HEK293 (cell line): ENCODE measurements at regions not wholly inside any gene's neighbourhood (a gene's known extent, or its start where the extent isn't known, plus 50 kb on each side); places are given as distances from the start of the nearest gene placed in this dataset.

ENCODE experiments used
- CTCF ChIA-PET: fragments of 350-600 bp; formaldehyde crosslinking; extraction: SDS; loops from one replicate; lab custom pipeline; 2021; ENCODE audit warnings: antibody characterized with exemption; lab: Yijun Ruan, JAX
- POLR2A ChIA-PET: fragments of 300-600 bp; formaldehyde crosslinking; extraction: SDS; loops from one replicate; lab custom pipeline; 2020; ENCODE audit warnings: antibody characterized with exemption, inconsistent platforms; lab: Yijun Ruan, JAX
- H3K27ac ChIP-seq: fragments of 200-500 bp; sonication (Bioruptor generic); 2 replicates; pipeline ENCODE4 v1.5.1; 2014; ENCODE audit warnings: low read depth, low read length, control low read depth, inconsistent platforms; ENCODE audit errors: extremely low read depth
- H3K36me3 ChIP-seq, 2 experiments: fragments of 200-500 bp in 1 of 2; sonication (Bioruptor generic) in 1 of 2; 1 replicate in 1 of 2; 2 replicates in 1 of 2; pipeline ENCODE4 v1.5.1; 2014 to 2017; ENCODE audit warnings: inconsistent platforms in 2 of 2, low read length in 2 of 2; ENCODE audit not compliant: control insufficient read depth in 2 of 2, insufficient read depth in 1 of 2
- H3K4me1 ChIP-seq: fragments of 200-500 bp; sonication (Bioruptor generic); 2 replicates; pipeline ENCODE4 v1.5.1; 2014; ENCODE audit warnings: mild to moderate bottlenecking, low read length, inconsistent platforms; ENCODE audit not compliant: control insufficient read depth, insufficient read depth
- H3K4me3 ChIP-seq: 2 replicates; pipeline ENCODE4 v1.5.1; 2011; ENCODE audit warnings: low read depth, mild to moderate bottlenecking, control low read depth, low read length, moderate library complexity
- H3K9me3 ChIP-seq: fragments of 200-500 bp; sonication (Bioruptor generic); 2 replicates; pipeline ENCODE4 v1.5.1; 2014; ENCODE audit warnings: low read depth, low read length, inconsistent platforms; ENCODE audit not compliant: control insufficient read depth, insufficient read depth
- GLIS2 ChIP-seq: fragments of 450-650 bp; formaldehyde crosslinking; IDR thresholded peaks from 2 replicates; pipeline ENCODE4 v1.5.1; 2016; ENCODE audit warnings: missing biosample characterization, missing genetic modification characterization
- OSR2 ChIP-seq: fragments of 450-650 bp; formaldehyde crosslinking; IDR thresholded peaks from 2 replicates; pipeline ENCODE4 v1.5.1; 2016; ENCODE audit warnings: missing biosample characterization, missing genetic modification characterization
- SCRT1 ChIP-seq: fragments of 450-650 bp; formaldehyde crosslinking; IDR thresholded peaks from 2 replicates; pipeline ENCODE4 v1.5.1; 2016; ENCODE audit warnings: missing biosample characterization, missing genetic modification characterization, borderline replicate concordance
- ZBTB7A ChIP-seq: fragments of 450-650 bp; formaldehyde crosslinking; IDR thresholded peaks from 2 replicates; pipeline ENCODE4 v1.5.1; 2016; ENCODE audit warnings: low read depth, missing biosample characterization, missing genetic modification characterization
- ZIC2 ChIP-seq: fragments of 450-650 bp; formaldehyde crosslinking; IDR thresholded peaks from 2 replicates; pipeline ENCODE4 v1.5.1; 2016; ENCODE audit warnings: missing biosample characterization, missing genetic modification characterization
- ZNF175 ChIP-seq: fragments of 450-650 bp; formaldehyde crosslinking; IDR thresholded peaks from 2 replicates; pipeline ENCODE4 v1.5.1; 2016; ENCODE audit warnings: missing biosample characterization, missing genetic modification characterization
- ZNF184 ChIP-seq: fragments of 450-650 bp; IDR thresholded peaks from 2 replicates; pipeline ENCODE4 v1.5.1; 2018; ENCODE audit warnings: missing biosample characterization, mild to moderate bottlenecking, missing genetic modification characterization
- ZNF223 ChIP-seq: fragments of 450-650 bp; formaldehyde crosslinking; IDR thresholded peaks from 2 replicates; pipeline ENCODE4 v1.5.1; 2016; ENCODE audit warnings: missing biosample characterization, missing genetic modification characterization
- ZNF239 ChIP-seq: fragments of 450-650 bp; formaldehyde crosslinking; IDR thresholded peaks from 2 replicates; pipeline ENCODE4 v1.5.1; 2016; ENCODE audit warnings: missing biosample characterization, missing genetic modification characterization
- ZNF248 ChIP-seq: fragments of 450-650 bp; formaldehyde crosslinking; IDR thresholded peaks from 2 replicates; pipeline ENCODE4 v1.5.1; 2017; ENCODE audit warnings: missing biosample characterization, missing genetic modification characterization
- ZNF302 ChIP-seq: fragments of 450-650 bp; formaldehyde crosslinking; IDR thresholded peaks from 2 replicates; pipeline ENCODE4 v1.5.1; 2016; ENCODE audit warnings: missing biosample characterization, missing genetic modification characterization, low read depth
- ZNF335 ChIP-seq: fragments of 450-650 bp; formaldehyde crosslinking; conservative IDR thresholded peaks from 2 replicates; pipeline ENCODE4 v1.5.1; 2016; ENCODE audit warnings: missing biosample characterization, missing genetic modification characterization
- ZNF350 ChIP-seq: fragments of 450-650 bp; formaldehyde crosslinking; IDR thresholded peaks from 2 replicates; pipeline ENCODE4 v1.5.0; 2017; ENCODE audit warnings: missing biosample characterization, mild to moderate bottlenecking, missing genetic modification characterization
- ZNF366 ChIP-seq: fragments of 450-650 bp; formaldehyde crosslinking; conservative IDR thresholded peaks from 2 replicates; pipeline ENCODE4 v1.5.1; 2016; ENCODE audit warnings: missing biosample characterization, missing genetic modification characterization
- ZNF37A ChIP-seq: fragments of 450-650 bp; IDR thresholded peaks from 2 replicates; pipeline ENCODE4 v1.5.1; 2018; ENCODE audit warnings: missing biosample characterization, missing genetic modification characterization
- ZNF394 ChIP-seq: fragments of 450-650 bp; formaldehyde crosslinking; IDR thresholded peaks from 2 replicates; pipeline ENCODE4 v1.5.1; 2016; ENCODE audit warnings: missing biosample characterization, missing genetic modification characterization, mild to moderate bottlenecking, moderate library complexity, borderline replicate concordance
- ZNF433 ChIP-seq: fragments of 450-650 bp; formaldehyde crosslinking; IDR thresholded peaks from 2 replicates; pipeline ENCODE4 v1.5.1; 2016; ENCODE audit warnings: missing biosample characterization, missing genetic modification characterization, low read depth
- ZNF473 ChIP-seq: fragments of 450-650 bp; formaldehyde crosslinking; IDR thresholded peaks from 2 replicates; pipeline ENCODE4 v1.5.1; 2017; ENCODE audit warnings: missing biosample characterization, missing genetic modification characterization
- ZNF530 ChIP-seq: fragments of 450-650 bp; formaldehyde crosslinking; IDR thresholded peaks from 2 replicates; pipeline ENCODE4 v1.5.1; 2016; ENCODE audit warnings: low read depth, missing biosample characterization, missing genetic modification characterization
- ZNF548 ChIP-seq: fragments of 450-650 bp; formaldehyde crosslinking; IDR thresholded peaks from 2 replicates; pipeline ENCODE4 v1.5.1; 2016; ENCODE audit warnings: missing biosample characterization, missing genetic modification characterization
- ZNF549 ChIP-seq: fragments of 450-650 bp; IDR thresholded peaks from 2 replicates; pipeline ENCODE4 v1.5.1; 2018; ENCODE audit warnings: missing biosample characterization, missing genetic modification characterization, mild to moderate bottlenecking, inconsistent platforms, moderate library complexity
- ZNF571 ChIP-seq: fragments of 450-650 bp; formaldehyde crosslinking; IDR thresholded peaks from 2 replicates; pipeline ENCODE4 v1.5.0; 2017; ENCODE audit warnings: missing biosample characterization, missing genetic modification characterization
- ZNF585B ChIP-seq: fragments of 450-650 bp; formaldehyde crosslinking; IDR thresholded peaks from 2 replicates; pipeline ENCODE4 v1.5.1; 2016; ENCODE audit warnings: missing biosample characterization, missing genetic modification characterization
- ZNF626 ChIP-seq: fragments of 450-650 bp; sonication (Bioruptor Pico); formaldehyde crosslinking; IDR thresholded peaks from 2 replicates; pipeline ENCODE4 v1.5.1; 2018; ENCODE audit warnings: missing biosample characterization, missing genetic modification characterization, inconsistent platforms
- ZNF629 ChIP-seq: fragments of 450-650 bp; formaldehyde crosslinking; IDR thresholded peaks from 2 replicates; pipeline ENCODE4 v1.5.1; 2017; ENCODE audit warnings: missing biosample characterization, missing genetic modification characterization
- ZNF791 ChIP-seq: fragments of 450-650 bp; formaldehyde crosslinking; IDR thresholded peaks from 2 replicates; pipeline ENCODE4 v1.5.1; 2016; ENCODE audit warnings: missing biosample characterization, missing genetic modification characterization
- ZSCAN16 ChIP-seq: fragments of 450-650 bp; formaldehyde crosslinking; IDR thresholded peaks from 2 replicates; pipeline ENCODE4 v1.5.1; 2016; ENCODE audit warnings: missing biosample characterization, missing genetic modification characterization
- TF ChIP-seq, protein P1 (sequence below): fragments of 450-650 bp; formaldehyde crosslinking; IDR thresholded peaks from 2 replicates; pipeline ENCODE4 v1.5.1; 2016; ENCODE audit warnings: missing biosample characterization, missing genetic modification characterization, low read depth
- TF ChIP-seq, protein P2 (sequence below): fragments of 450-650 bp; formaldehyde crosslinking; IDR thresholded peaks from 2 replicates; pipeline ENCODE4 v1.5.1; 2016; ENCODE audit warnings: missing biosample characterization, missing genetic modification characterization
- TF ChIP-seq, protein P3 (sequence below): fragments of 450-650 bp; formaldehyde crosslinking; IDR thresholded peaks from 2 replicates; pipeline ENCODE4 v1.5.1; 2017; ENCODE audit warnings: missing biosample characterization, missing genetic modification characterization
- TF ChIP-seq, protein P4 (sequence below): fragments of 450-650 bp; formaldehyde crosslinking; IDR thresholded peaks from 2 replicates; pipeline ENCODE4 v1.5.1; 2016; ENCODE audit warnings: missing biosample characterization, missing genetic modification characterization

DNA sequence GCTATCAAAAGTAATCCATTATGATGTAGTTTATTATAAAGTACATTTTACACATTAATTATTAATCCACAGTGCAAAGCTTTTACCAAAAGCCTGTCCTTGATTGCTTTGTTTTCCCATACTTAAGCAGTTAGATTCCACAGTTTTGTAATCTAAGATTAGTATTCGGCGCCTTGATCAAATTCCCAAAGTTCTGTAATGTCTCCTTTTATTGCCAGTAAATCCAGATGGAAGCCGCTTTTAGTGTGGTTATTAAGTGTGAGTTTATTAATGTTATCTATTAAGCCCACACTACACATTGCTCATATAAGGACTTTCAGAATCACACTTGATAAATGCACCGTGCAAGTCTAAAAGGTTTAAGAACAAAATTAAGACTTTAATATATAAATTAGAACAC is 199.2 kb upstream of the PKN2 start:
- no peaks in the 10 kb centered on the region for H3K9me3 ChIP-seq
- POLR2A ChIA-PET = no interaction called here
- TF ChIP-seq ZBTB7A = no peak
- TF ChIP-seq GLIS2 (tag by site-specific recombination) = no peak
- no peak for TF ChIP-seq ZNF473 (tag by site-specific recombination)
- no peak for TF ChIP-seq ZNF571 (tag by site-specific recombination)
- TF ChIP-seq ZNF248 (tag by site-specific recombination) = no peak
- TF ChIP-seq, protein P1, sequence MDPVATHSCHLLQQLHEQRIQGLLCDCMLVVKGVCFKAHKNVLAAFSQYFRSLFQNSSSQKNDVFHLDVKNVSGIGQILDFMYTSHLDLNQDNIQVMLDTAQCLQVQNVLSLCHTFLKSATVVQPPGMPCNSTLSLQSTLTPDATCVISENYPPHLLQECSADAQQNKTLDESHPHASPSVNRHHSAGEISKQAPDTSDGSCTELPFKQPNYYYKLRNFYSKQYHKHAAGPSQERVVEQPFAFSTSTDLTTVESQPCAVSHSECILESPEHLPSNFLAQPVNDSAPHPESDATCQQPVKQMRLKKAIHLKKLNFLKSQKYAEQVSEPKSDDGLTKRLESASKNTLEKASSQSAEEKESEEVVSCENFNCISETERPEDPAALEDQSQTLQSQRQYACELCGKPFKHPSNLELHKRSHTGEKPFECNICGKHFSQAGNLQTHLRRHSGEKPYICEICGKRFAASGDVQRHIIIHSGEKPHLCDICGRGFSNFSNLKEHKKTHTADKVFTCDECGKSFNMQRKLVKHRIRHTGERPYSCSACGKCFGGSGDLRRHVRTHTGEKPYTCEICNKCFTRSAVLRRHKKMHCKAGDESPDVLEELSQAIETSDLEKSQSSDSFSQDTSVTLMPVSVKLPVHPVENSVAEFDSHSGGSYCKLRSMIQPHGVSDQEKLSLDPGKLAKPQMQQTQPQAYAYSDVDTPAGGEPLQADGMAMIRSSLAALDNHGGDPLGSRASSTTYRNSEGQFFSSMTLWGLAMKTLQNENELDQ (tag by site-specific recombination) = no peak
- TF ChIP-seq OSR2 = no peak
- TF ChIP-seq ZNF626 (tag by site-specific recombination) = no peak
- no peak for TF ChIP-seq ZNF585B (tag by site-specific recombination)
- no peak for TF ChIP-seq SCRT1 (tag by site-specific recombination)
- no peak for TF ChIP-seq ZNF37A (tag by site-specific recombination)
- no peak for TF ChIP-seq ZNF530 (tag by site-specific recombination)
- no peak for TF ChIP-seq ZNF175 (tag by site-specific recombination)
- no peak for TF ChIP-seq ZNF239 (tag by site-specific recombination)
- TF ChIP-seq ZIC2 (tag by site-specific recombination) = no peak
- TF ChIP-seq, protein P2, sequence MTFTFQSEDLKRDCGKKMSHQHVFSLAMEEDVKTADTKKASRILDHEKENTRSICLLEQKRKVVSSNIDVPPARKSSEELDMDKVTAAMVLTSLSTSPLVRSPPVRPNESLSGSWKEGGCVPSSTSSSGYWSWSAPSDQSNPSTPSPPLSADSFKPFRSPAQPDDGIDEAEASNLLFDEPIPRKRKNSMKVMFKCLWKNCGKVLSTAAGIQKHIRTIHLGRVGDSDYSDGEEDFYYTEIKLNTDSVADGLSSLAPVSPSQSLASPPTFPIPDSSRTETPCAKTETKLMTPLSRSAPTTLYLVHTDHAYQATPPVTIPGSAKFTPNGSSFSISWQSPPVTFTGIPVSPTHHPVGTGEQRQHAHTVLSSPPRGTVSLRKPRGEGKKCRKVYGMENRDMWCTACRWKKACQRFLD = no peak
- TF ChIP-seq ZNF302 = no peak
- no peaks in the 10 kb centered on the region; the same call in 1 of the 2 replicates for H3K4me1 ChIP-seq
- no peak overlapping the region for H3K4me3 ChIP-seq
- H3K36me3 ChIP-seq = no peaks in the 10 kb centered on the region
- H3K27ac ChIP-seq = no peak overlapping the region
- CTCF ChIA-PET = interaction anchor here (0.6 kb wide), 1 partner anchor 1159 kb away, joined by 3 read pairs; no protein-coding TSS in a partner anchor

DNA sequence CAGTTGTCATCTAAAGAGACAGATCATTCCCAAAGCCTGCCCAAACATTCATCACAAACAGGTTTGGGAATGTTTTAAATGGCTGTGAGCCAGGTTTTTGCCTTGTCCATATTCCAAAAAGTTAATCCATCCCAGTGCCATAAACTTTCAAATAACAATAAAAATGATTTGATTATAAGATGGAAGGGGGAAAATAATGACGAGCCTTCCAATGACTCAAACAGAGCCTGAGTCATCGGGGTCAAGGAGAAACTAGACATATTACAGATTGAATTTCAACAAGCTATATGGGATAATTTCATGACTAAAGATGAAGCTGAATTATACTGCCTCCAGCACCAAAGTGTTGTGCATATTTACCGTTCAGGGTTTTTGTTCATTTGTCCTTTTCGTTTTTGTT is 195.8 kb upstream of the PKN2 start:
- H3K4me3 ChIP-seq = no peak overlapping the region
- no peak overlapping the region for H3K27ac ChIP-seq
- H3K36me3 ChIP-seq = no peaks in the 10 kb centered on the region
- ChIA-PET CTCF (interaction anchor here (0.6 kb wide), 1 partner anchor 388 kb away, joined by 3 read pairs; no protein-coding TSS in a partner anchor), POLR2A (no interaction called here)
- no peaks in the 10 kb centered on the region for H3K9me3 ChIP-seq
- no peaks in the 10 kb centered on the region; the same call in 1 of the 2 replicates for H3K4me1 ChIP-seq
- no peak for TF ChIP-seq ZSCAN16 (tag by site-specific recombination)
- 0 out of 2 replicates have a peak, but pooled peaks have one; percentile 14 for TF ChIP-seq ZNF335 (tag by site-specific recombination)
- TF ChIP-seq ZNF629 (tag by site-specific recombination) = peak; percentile 32; the same call in 1 of the 2 replicates
- TF ChIP-seq, protein P3, sequence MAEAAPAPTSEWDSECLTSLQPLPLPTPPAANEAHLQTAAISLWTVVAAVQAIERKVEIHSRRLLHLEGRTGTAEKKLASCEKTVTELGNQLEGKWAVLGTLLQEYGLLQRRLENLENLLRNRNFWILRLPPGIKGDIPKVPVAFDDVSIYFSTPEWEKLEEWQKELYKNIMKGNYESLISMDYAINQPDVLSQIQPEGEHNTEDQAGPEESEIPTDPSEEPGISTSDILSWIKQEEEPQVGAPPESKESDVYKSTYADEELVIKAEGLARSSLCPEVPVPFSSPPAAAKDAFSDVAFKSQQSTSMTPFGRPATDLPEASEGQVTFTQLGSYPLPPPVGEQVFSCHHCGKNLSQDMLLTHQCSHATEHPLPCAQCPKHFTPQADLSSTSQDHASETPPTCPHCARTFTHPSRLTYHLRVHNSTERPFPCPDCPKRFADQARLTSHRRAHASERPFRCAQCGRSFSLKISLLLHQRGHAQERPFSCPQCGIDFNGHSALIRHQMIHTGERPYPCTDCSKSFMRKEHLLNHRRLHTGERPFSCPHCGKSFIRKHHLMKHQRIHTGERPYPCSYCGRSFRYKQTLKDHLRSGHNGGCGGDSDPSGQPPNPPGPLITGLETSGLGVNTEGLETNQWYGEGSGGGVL (tag by site-specific recombination) = peak; percentile 27; the same call in 1 of the 2 replicates
- TF ChIP-seq ZNF394 (tag by site-specific recombination) = no peak
- TF ChIP-seq ZNF433 = no peak
- 0 out of 2 replicates have a peak, but pooled peaks have one; percentile 40 for TF ChIP-seq ZNF184 (tag by site-specific recombination)
- peak; percentile 48; the same call in 1 of the 2 replicates for TF ChIP-seq ZNF548 (tag by site-specific recombination)
- TF ChIP-seq ZNF549 (tag by site-specific recombination) = 0 out of 2 replicates have a peak, but pooled peaks have one; percentile 7
- no peak for TF ChIP-seq ZNF350
- no peak for TF ChIP-seq ZNF223 (tag by site-specific recombination)
- TF ChIP-seq, protein P4, sequence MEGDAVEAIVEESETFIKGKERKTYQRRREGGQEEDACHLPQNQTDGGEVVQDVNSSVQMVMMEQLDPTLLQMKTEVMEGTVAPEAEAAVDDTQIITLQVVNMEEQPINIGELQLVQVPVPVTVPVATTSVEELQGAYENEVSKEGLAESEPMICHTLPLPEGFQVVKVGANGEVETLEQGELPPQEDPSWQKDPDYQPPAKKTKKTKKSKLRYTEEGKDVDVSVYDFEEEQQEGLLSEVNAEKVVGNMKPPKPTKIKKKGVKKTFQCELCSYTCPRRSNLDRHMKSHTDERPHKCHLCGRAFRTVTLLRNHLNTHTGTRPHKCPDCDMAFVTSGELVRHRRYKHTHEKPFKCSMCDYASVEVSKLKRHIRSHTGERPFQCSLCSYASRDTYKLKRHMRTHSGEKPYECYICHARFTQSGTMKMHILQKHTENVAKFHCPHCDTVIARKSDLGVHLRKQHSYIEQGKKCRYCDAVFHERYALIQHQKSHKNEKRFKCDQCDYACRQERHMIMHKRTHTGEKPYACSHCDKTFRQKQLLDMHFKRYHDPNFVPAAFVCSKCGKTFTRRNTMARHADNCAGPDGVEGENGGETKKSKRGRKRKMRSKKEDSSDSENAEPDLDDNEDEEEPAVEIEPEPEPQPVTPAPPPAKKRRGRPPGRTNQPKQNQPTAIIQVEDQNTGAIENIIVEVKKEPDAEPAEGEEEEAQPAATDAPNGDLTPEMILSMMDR (tag by site-specific recombination) = no peak
- peak; percentile 68; the same call in 1 of the 2 replicates for TF ChIP-seq ZNF791 (tag by site-specific recombination)
- TF ChIP-seq ZNF366 = peak; percentile 21; the same call in 1 of the 2 replicates
